Anterior cingulate cortex (tissue), 58 donors: ENCODE measurements at regions not wholly inside any gene's neighbourhood (a gene's known extent, or its start where the extent isn't known, plus 50 kb on each side); places are given as distances from the start of the nearest gene placed in this dataset.
A peak's percentile ranks its signal among the peaks of the same experiment; 100 is the strongest.

Experiments
- DNase-seq, 58 donors: peaks; one replicate each; lab custom pipeline; 2025; lab: John Stamatoyannopoulos, UW

DNA sequence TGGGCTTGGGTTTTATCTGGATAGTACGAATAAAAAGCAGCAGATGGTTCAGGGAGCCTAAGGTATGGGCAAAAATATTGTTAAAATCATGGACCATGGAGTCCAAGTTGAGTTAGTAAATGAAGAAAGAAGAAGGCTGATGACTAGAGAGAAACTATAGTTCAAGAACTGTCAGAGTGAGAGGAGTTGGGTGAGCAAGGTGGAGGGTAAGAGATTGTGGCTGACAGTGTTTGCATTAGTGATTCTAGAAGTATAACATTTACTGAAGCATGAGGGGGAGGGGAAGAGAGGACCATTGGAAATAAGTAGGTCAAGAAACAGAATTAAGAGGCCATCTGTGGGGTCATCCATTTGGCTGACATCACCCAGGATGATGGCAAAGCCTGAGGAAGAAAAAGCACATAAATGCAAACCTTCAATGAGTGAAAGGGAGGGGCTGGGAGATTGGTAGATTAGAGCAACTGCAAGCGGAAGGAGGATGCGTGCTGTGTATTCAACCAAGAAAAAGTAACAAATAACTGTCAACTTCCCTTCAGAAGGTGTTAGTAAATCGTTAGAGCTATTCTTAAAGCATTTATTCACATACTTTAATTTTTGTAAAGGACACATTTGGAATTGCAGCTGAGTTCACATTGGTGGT is 392.8 kb downstream of the TSN start:
- DNase-seq: no peak

DNA sequence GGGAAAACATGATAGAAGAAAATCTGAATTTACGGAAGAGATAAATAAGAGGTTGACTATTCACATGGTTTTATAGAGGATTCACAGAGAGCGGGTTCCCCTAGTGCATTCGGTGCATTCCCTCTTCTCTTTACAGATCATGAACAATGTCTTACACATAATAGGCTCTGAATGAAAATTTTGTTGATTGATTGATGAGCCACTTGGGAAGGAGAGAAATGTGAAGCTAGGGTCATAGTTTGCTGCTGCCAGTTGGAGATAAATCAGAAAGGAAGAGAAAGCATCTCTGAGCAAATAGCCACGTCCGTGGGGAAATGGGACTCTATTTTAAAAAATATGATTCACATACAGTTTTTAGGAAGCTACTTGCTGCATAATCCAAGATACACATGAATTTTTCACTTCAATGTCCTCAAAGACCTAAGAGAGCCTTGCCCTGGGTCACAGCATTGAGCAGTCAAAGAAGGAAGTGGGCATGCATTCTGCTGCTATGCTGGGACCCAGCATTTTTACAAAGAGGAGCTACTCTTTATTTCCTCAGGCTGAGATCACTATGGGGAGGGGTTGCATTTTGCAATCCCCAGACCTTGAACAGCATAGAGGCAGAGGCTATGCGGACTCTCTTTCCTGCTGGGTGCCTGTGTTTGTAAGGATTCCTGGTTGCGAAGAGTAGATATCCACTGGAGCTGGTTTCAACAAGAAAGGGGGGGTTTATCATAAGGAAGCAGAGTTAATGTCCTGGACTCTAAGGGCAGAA is 395.3 kb downstream of the TSN start:
- DNase-seq: no peak

DNA sequence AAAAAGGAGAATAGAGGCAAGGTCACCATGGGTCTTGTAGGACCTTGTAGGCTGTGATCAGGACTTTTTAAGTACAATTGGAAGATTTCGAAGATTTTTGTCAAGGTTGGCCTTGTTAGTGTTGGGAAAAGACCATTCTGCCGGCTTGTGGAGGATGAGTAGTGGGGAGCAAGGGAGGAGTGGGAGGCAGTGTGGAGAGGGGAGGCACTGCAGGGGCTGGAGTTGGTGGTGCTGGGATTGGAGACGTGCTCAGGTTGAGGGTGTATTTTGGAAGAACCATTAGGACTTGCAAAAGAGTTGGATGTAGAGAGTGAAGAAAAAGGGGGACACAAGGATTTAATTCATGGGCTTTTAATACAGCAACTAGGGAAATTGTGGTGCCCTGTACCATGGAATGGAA is 397.1 kb downstream of the TSN start:
- no peak for DNase-seq

DNA sequence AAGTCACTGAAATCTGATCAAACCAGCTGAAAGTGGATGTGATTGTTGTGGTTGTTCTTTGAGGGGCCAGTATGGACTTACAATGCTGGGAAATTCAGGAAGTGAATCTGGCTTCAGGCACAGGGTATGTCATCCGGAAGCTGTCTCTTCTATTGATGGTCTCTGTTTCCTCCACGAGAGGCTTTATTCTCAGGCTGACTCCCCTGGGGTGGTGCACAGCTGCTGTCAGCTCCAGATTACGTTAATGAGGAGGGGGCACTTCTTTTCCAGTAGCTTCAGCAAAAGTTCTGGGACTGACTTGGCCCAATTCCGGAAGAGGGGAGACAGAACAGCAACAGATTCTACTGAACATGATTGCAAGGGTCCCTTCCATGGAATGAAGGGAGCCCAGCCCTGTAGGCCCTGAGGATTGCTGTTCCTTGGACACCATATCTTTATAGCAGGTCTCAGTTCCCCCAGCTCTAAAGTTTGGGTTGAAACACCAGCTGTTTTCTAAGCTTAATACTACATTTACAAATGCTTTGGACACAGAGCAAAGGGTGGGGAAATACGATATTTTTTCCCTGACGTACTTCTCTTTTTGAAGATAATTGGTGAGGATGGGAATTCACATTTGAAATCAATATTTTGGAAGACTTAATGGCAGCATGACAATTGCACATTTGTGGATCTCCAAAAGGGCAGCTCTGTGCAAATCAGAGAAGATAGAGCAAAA is 400.9 kb downstream of the TSN start:
- no peak for DNase-seq

DNA sequence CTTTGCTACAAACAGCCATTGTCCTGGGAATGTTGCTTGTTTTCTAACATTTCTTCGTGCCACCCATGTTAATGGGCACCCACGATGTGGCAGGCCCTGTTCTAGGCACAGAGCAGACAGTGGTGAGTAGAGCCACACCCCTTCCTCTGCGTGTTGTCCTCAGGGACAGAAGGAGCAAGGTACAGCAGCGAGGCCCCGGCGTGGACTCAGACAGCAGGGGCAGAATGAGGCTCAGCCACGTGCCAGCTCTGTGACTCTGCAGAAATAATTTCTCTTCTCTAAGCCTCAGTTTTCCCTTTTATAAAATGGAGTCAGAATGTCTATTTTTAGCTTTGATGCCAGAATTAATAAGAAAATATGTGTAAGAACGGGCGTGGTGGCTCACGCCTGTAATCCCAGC is 401.7 kb downstream of the TSN start:
- DNase-seq: peak in 1 of 58 donors; percentile 1

DNA sequence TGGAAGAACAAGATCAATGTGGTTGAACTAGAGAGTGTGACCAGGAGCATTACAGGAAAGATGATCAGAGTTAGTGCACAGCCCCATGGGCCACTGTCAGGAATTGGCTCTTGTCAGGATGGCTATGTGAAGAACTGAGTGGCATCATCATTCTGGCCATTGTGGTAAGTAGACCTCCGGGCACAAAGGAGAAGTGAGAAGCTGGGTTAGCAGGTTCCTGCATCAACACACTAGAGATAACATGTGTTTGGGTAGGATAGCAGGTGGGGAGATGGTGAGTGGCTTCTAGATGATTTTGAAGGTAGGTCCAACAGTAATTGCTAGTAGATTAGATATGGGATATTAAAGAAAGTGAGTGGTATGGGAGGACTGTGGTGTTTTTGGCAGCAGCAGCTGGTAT is 408.2 kb downstream of the TSN start:
- DNase-seq: no peak

DNA sequence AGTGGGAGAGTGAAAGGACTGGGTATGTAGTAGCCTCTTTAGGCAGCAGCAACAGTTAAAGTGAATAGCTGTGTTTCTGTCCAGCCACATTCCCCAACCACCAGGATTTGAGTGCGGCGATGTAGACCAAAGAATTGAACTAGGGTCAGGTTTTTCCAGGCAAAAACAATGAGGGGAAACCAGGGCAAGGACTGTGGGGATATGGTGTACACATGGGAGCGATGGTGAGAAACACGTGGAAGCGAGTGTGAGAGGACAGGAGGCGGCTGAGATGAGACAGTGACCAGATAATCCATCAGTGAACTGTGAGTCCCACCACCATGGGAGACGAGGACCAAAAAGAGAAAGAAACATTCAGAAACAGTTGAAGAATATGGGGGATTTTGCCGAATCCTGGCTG is 409.5 kb downstream of the TSN start:
- no peak for DNase-seq

DNA sequence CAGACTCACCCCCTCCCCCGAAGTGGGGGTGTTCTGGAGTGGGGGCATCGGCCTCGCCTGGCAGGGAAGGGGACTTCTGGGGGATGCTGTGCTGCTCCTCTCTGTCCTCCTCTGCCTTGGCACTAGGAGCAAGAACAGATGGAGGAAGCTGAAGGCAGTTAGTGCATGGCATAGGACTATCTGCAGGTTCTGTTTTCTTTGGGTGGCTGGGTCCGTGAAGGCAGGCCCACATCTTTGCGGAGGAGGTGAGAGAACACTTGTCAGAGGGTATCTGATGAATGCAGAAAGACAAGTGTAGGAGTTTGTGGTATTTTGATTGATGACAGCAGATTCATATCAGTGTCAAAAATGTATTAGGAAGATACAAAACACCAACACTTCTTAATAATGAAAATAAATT is 411.4 kb downstream of the TSN start:
- peak in 23 of 58 donors; percentile 6 to 75 (median 37) for DNase-seq

DNA sequence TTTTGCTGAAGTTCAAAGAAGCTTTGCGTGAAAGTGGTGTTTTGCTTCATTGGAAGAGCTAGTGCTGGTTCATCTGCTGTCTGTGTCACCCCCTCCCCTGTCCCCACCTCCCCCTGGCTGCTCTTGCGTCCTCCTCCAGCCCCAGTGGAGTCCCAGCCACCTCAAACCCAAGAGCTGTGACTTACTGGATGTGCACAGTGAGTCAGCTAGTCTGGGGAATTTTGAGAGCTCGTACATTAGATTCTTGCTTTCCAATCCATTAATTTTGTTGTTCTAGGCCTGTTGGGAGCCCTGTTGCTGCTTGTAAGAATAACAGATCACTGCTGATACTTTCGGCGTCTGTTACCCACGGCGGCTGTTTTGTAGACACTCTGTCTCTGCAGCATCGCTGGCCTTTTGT is 412.1 kb downstream of the TSN start:
- peak in 4 of 58 donors; percentile 4 to 22 (median 14) for DNase-seq

DNA sequence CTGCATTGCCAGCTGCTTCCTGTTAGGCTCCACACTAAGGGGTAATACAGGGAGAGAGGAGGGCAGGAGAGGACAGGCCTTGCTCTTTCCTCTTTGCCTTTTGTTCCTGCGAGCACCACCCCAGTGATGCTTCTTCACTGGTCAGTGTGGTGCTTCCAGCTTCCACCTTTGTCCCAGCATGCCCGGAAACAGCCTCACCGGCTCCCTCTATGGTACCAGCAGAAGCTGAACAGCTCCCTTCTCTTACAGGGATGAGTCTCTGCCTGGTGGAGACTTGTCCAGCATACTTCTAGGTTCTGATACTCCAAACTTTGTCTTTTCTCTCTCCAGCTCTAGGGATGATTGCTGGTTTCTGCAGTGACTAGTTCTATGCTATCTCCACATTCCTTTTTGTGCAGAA is 413.3 kb downstream of the TSN start:
- DNase-seq: no peak

DNA sequence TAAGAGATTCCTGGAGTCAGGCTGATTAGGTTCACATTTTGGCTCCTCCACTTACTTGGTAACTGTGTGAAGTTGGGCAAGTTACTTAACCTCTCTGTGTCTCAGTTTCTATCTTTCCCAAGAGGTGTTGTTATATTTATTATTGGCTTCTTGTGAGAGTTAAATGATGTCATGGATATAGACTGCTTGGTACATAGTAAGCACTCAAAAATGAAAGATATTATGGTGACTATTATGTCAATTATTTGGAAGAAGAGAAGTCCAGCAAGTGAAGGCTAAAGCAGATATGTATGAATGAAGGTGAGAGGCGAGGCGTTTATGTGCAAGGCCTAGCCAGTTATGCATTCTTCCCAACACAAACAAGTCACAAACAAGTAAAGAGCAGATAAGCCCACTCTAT is 417.4 kb downstream of the TSN start:
- no peak for DNase-seq

DNA sequence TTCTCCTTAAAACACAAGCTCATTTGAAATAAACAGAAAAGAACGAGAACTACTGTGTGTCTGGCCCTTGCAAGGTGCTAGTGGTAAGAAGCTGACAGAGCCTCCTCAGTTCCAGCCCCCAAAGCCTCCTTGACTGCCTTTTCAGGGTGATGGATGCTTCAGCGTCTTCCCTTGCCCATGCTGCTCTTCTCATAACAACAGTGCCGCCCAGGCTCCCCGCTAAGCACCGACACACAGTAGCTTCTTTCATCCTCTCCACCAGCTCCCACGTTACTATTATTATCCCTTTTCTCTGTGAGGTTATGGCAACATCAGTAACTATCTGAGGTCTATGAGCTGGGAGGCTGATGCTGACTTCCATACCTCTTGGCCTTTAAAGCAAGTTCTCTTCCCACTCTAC is 418.6 kb downstream of the TSN start:
- peak in 3 of 58 donors; percentile 6 to 22 (median 7) for DNase-seq

DNA sequence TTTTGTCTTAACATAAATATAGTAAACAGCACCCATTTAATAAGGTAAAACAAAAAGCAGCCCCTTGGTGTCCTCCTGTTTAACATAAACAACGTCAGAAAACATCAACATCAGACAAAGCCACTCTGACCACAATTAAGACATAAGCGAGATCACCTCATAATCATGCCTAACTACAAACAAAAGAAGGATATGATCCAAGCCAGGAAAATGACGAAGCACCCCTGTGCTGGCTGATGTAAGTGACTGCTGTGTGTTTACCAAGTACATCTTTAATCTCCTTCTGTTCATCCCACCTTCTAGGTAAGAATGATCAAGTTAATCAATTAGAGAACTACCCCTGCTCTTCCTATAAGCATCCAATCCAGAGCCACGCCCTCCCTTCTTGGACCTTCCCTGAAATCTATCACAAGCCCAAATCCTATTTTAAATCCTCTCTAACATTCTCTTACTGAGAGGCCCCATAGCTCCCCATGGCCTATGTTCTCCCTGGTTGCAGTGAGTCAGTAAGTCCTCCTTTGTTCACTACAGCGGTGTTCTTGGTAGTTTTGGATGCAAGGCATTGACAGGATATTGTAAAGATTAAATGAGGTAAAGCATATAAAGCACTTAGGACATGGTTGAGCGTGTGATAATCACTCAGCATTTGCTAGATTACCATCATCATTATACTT is 424.2 kb downstream of the TSN start:
- DNase-seq: no peak

DNA sequence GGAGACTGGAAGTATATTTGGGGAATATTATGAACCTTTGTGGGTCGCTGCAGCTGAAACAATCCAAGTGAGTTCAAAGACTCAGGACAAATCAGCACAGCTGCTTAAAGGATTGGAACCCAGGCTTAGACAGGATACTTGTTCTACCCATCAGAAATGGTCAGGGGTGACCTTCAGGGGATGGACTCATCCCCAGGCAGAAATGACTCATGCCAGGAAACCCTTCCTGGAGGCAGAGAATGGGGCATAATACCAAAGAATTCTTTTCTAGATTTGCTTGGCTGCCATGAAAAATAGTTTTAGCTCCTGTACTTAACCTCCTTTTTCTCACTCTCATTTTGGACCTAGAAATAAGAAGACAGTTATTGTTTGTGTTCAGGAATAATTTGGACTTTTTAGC is 425.5 kb downstream of the TSN start:
- no peak for DNase-seq

DNA sequence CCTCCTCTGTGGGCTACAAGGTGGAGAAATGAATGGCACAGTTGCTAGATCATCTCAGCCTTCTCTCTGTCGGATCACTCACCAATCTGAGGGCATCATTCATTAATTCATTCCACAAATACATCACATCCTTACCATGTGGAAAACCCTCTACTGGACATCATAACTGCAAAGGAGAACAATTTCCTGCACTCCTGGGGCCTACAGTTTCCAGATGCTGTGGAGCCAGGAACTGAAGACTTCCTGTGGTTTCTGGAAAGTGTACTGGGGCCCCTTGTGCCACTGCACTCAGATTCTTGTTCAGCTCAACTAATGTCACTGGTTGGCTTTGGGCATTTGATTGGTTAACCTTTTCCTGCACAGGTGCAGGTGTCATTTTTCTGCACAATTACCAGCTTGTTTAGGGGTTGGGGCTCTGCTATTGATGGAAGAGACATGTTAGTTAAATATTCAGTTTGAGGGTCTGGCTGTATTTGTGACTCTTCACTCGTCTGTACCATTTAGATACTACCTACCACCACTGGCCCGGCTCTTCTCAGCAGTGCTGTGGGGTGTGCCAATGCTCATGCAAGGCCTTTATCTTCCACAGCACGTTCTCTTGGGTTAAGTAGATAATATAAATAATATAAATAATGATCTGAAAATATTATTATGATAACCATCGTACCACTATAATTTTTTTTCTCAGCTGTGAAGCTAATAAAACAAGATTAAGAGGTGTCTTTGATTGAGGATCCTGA is 427.3 kb downstream of the TSN start:
- DNase-seq: no peak

DNA sequence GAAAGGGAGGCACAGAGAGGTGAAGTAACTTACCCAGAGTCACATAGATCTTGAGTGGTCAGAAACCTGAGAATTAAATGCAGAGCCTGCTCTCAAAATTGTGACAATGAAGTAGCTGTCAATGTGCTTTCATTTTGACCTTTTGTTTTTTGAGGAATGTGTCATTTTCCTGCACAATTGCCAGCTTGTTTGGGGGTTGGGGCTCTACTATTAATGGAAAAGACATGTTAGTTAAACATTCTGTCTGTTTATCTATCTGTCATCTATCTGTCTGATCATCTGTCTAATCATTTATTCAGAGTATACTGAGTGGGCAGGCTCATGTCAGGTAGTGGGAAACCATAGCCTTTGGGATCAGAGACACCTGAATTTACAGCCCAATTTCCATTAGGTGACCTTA is 428.4 kb downstream of the TSN start:
- DNase-seq: no peak

DNA sequence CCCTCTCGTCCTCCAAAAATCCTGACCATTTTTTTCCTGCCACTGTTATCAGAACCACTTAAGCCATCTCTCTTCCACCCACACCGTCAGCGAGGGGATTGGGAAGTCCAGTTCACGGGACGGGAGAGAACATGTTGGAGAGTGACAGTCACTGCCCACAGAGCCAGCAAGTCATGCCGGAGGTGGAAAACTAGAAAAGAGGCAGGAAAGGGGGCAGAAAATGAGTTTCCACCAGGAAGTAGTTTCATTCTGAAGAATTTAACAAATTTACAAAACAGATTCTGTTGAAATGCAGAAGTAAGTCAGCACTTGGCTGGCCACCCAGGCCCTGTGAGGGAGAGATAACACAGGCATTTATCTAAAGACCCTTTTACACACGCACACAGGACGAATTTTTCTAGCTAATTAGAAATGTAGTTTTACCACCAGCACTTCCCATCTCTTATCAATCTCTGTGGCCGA is 431.3 kb downstream of the TSN start:
- no peak for DNase-seq

DNA sequence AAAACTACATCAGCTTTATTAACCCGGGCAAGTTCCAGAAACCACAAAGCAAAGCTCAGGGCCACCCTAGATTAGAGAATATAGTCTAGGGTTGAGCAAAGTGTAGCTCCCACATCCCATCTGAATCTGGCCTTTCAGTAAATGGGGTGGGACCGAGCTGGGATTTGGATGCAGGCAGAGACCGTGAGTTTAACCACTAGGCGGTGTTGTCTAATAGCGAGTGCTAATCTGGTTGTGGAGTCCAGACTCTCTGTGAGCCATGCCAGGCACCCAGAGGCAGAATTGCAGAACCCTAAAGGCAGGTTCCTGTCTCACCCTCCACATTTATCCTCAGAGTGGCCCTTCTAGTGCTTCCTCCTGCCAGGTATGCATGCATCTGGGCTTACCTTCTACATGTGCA is 435.9 kb downstream of the TSN start:
- DNase-seq: no peak

DNA sequence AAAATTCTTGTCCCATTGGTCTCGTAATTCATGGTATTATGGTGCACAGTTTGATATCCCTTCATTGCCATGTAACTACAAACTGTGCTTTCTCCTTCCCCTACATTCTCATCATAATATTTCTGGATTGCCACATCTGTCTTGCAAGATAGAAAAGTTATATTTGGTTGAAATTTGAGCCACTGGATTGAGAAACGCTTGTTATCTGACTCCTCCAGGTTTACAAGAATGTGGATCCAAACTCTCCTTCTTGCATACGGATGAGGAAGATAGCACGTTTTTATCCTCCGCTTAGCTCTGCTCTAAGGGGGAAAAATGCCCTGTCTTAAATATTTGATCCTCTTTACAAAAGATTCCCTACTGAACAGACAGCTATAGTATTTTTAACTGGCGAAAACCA is 438.2 kb downstream of the TSN start:
- no peak for DNase-seq

DNA sequence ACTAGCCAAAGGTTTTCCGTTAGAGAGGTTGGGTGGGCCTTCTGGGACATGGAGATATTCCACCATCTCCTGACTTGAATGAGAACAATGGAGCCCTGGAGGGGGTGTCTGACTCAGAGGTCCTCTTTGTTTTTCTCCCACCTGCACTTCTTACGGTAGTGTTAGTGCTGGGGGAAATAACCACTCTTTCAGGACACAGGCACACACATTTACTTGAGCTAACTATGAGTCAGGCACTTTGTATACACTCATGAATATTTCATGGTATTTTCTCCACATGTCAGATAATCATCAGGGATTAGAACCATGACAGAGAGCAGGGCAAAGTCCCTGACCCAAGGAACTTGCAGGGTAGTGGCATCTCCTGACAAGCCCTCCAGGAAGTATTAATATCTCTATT is 439.1 kb downstream of the TSN start:
- no peak for DNase-seq
